ENCODE measurements at regions not wholly inside any gene's neighbourhood (a gene's known extent, or its start where the extent isn't known, plus 50 kb on each side); places are given as distances from the start of the nearest gene placed in this dataset.
A peak's percentile ranks its signal among the peaks of the same experiment; 100 is the strongest.

DNA sequence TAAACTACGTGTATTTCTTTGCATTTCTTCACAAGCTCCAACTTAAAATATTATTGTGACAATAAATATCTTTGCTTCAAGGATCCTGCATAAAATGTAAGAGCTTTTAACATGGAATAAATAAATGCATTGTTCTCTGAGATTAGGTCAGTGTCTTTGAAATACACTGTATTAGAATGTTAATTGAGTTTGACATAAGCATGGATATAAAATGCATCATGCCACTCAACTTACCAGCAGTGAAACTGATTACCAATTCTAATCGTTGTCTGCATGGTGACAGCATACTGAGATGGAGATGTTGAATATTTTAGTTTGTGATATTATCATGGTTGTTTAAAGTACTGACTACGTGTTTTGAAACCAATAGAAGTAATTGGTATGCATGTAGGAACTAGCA lies 555.3 kb upstream of the ZNF608 start:
- peak; percentile 2 for DNase-seq

DNA sequence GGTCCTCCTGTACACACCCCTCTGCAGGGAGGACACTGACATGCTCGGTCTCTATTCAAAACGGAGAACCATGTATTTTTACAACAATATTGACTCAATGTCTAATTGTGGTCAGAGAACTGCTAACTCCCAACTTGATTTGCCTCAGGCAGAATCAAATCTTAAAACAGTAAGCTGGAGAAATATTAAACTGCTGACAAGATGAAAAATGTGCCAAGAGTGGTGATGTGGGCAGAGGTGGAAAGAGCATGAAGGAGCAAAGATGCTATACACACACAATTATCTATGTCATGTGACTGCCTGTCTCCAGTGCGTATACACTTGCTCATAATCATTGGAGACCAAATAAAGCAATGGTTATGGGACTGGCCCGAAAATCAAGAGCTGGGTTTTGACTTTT lies 556.1 kb upstream of the ZNF608 start:
- DNase-seq, result no peak

DNA sequence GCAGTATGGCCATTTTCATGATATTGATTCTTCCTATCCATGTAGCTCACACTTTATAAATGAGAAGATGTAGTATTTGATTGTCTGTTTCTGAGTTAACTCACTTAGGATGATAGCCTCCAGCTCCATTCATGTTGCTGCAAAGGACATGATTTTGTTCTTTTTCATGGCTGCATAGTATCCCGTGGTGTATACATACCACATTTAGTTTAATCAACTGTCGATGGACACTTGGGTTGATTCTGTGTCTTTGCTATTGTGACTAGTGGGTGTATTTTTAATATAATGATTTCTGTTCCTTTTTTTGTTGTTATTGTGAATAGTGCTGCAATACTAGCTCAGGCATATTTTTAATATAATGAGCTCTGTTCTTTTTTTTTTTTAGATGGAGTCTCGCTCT lies 560.3 kb upstream of the ZNF608 start:
- no peak for DNase-seq

- DNase-seq, result no peak
These were observed 564.3 kb upstream of the ZNF608 start for GRCh38 chr5:125310749-125311148.

DNA sequence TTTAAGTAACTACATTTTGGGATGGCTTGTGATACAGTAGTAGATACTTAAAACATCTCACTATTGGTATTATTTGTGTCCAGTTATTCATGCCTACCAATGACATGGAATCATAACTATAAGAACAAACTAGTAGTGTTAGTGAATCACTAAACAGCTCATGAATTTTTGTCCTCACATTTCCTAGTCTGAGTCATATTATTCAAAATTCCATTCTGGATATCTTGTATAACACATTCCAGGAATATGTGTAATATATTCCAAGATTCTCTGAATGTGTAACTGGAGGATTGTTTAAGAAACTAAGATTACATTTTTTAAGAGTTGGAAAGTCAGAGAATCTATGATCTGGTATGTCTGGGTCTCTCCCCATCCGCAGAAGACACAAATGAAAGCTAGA lies 565.3 kb upstream of the ZNF608 start:
- no peak for DNase-seq

DNA sequence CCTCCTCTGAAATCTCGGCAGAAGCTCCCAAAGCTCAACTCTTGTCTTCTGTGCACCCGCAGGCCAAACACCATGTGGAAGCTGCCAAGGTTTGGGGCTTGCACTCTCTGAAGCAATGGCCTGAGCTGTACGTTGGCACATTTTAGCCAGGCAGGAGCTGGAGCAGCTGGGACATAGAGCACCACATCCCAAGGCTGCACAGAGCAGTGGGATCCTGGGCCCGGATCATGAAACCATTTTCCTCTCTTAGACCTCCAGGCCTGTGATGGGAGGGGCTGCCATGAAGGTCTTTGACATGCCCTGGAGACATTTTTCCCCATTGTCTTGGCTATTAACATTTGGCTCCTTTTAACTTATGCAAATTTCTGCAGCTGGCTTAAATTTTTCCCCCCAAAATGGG lies 567.1 kb upstream of the ZNF608 start:
- no peak for DNase-seq

- DNase-seq, result no peak
These were observed 568.9 kb upstream of the ZNF608 start for GRCh38 chr5:125315306-125315705.

GRCh38 chr5:125316391-125316790 lies 570.0 kb upstream of the ZNF608 start:
- no peak for DNase-seq

DNA sequence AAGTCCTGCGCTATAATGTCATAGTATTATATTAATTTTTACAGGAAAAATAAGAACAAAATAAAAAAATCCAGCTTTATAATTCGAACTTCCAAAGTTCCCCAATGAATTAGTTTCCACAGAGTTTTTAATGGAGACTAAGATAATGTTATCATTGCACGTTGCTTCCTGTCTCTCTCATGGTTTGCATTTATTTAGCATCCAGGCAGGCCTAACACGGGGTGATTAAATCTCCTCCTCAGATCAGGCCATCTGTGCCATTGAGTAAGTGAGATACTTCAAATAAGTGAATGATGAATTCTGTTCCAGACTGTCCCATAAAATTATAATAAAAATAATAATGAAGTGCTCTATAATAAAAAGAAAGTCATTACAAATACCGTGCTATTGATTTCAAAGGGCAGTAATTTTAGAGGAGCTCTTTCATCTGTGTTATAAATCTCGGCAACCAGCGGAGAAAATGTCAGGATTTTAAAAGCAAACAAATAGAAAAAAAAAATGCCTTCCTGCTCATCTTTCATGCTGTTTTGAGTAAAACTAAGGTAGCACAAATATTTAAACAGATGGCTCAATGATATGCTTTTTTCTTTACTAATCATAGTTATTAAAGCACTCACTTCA lies 570.6 kb upstream of the ZNF608 start:
- DNase-seq, result peak; percentile 79

GRCh38 chr5:125317536-125317995 lies 571.1 kb upstream of the ZNF608 start:
- peak; percentile 73 for DNase-seq

DNA sequence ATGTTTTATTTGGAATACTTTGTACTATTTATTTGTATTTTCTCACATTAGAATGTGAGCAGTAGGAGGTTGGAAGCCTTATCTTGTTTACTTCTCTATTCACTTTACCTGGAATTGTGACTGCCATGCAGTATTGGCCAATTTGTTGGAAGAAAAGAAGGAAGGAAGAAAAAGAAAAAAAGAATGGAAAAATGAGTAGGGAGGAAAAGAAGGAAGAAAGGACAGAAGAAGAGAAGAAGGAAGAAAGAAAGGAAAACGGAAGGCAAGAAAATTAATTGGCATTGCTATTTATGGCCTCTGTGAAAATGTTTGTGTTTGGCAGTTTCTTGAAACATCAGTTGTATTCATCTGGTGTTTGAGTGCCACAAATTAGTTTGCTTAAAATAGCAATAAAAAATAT lies 575.2 kb upstream of the ZNF608 start:
- DNase-seq, result no peak

GRCh38 chr5:125323613-125324012 lies 577.2 kb upstream of the ZNF608 start:
- DNase-seq, result peak; percentile 3

DNA sequence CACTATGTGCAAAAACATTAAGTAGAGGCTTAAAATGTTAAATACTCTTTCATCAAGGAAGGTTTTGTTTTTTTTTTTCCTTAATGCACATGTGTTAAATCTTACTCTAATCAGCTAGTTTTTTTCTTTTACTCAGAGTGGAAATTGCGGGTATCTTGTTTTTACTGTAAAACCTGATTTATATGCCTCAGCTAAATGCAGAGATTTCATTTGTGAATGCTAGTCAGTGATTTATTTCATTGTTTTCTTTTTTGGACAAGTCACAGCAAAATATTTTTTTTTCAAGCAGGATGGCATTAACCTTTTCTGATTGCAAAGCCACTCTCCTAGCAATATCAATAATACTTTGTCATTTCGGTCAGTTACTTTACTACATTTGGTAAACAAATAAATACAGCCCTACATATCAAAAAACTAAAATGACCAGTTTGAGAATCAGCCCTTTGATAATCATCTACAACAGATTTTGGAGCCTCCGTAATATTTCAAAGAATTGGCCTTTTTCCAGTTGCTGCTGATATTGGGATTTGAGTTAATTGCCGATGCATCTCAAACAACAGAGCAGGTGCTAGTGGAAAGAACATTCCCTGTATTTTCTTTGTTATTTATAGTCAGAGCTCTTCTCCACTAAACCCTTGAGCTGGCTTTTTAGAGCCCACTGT lies 579.2 kb upstream of the ZNF608 start:
- no peak for DNase-seq

- peak; percentile 72 for DNase-seq
These were observed 579.7 kb upstream of the ZNF608 start for GRCh38 chr5:125326150-125326510.

DNA sequence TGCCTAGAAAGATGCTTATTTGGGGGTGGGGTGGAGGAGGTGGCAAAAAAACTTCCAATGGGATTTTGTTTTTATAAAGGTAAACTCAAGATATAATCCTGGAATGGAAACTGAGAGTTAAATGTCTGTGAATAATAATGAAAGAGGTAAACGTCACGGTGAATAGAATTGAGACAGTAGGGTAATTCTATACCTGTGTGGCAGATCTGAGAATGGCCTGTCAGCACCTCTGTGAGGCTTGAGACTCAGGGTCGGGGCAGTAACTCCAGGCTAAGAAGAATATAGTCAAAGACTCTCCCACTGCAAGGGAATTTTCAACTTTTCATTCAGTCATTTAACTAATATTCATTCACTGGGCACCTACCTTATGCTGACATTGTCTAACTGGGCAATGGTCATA lies 581.2 kb upstream of the ZNF608 start:
- DNase-seq, result no peak

- DNase-seq, result no peak
These were observed 585.7 kb upstream of the ZNF608 start for GRCh38 chr5:125331987-125332598.

DNA sequence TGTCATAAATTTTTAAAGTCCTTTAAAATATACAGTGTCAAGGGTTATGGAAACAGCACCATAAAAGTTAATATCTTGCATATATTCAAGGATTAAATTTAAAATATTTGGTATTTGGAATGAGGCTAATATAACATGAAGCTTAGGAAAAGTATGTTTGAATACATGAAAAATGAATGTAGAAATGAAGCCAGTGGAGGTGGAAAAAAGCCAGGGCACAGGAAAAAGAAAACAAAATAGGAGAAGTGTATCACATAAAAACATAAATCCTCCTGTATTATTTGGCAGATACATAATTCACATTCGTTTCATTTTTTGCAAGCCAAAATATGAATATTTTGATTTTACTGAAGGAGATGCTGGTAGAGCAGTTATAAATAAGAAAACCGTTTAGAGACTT lies 587.0 kb upstream of the ZNF608 start:
- no peak for DNase-seq

- DNase-seq, result no peak
These were observed 590.0 kb upstream of the ZNF608 start for GRCh38 chr5:125336401-125336800.

DNA sequence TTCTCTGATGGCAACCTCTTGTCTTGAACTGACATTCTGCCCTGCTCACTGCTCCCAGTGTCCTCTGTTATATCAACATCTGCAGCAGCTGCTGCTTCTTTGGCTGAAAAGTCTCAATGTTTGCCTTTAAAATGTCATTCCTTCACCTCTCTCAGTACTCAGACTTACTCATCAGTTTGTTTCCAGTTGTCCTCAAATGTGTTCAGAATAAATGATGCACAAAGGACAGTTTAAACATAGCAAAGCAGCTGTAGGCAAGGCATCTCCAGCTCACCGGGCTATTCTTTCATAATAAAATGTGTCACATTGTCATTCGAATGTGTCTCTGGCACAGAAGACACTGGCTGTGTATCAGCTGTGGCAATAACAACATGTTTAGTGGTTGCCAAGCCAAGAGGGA lies 590.9 kb upstream of the ZNF608 start:
- DNase-seq, result no peak

GRCh38 chr5:125338440-125339174 lies 592.2 kb upstream of the ZNF608 start:
- no peak for DNase-seq

GRCh38 chr5:125341436-125341835 lies 595.0 kb upstream of the ZNF608 start:
- DNase-seq, result no peak

DNA sequence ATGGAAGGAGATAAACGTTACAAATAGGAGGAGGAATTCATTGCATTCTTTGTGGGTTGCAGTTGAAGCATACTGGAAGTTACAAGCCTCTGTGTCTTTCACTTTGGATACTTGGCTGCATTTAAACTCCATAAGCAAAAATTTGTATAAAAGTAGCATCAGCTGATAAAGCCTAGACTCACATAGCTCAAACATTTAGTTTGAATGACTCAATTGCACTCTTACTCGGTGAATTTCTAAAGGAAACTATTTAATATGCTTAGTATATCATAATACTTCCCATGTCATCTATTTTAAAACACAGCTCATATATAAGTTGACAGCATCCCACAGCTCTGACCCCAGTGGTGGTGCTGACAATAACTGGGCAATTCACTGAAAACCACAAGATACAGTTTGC lies 596.6 kb upstream of the ZNF608 start:
- no peak for DNase-seq

DNA sequence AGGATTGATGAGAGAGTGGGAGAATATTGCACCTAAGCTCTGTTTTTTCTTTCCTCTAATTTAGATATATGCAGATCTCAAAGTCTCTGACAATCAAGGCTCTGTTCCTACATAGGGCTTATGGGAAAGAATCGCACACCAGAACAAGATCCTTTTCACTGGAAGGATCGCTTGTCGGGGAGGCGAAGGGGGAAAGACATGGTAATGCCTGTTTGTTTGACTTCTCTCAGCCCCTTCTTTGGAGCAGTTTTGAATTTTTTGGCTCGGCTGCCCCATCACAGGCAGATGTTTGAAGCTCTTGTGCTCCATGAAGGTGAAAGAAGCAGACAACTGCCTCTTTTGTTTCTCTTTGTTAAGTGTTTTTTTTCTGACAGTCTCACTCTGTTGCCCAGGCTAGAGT lies 599.9 kb upstream of the ZNF608 start:
- DNase-seq, result no peak

- DNase-seq, result no peak
These were observed 601.8 kb upstream of the ZNF608 start for GRCh38 chr5:125348221-125348692.
